ENCODE measurements at regions not wholly inside any gene's neighbourhood (a gene's known extent, or its start where the extent isn't known, plus 50 kb on each side); places are given as distances from the start of the nearest gene placed in this dataset.

DNA sequence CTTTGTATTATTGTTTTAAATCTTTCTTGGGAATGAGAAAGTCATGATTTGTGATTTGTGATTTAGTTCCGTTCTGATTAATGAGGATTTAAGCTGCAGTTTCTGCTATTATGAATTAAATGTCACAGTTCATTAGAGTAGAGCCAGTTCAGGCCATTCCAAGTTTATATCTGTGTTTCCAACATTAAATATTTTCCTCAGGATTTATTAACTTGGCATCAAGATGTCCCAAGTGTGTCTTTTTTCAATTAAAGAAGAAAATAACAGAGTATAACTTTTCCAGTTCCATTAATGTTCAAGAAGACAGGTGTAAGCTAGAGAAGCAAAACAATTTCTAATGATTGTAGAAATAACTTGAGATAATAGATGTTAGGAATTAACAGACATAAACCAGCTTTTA lies 1183.2 kb upstream of the CELF2 start:
- Histone ChIP-seq H3K9me3 (no peaks in the 10 kb centered on the region), H3K4me1 (no peaks in the 10 kb centered on the region), H3K36me3 (no peaks in the 10 kb centered on the region), H3K27me3 (no peaks in the 10 kb centered on the region), H3K4me3 (ENCODE audit: low read depth, low read length) (no peak overlapping the region)
- TF ChIP-seq, protein P1, sequence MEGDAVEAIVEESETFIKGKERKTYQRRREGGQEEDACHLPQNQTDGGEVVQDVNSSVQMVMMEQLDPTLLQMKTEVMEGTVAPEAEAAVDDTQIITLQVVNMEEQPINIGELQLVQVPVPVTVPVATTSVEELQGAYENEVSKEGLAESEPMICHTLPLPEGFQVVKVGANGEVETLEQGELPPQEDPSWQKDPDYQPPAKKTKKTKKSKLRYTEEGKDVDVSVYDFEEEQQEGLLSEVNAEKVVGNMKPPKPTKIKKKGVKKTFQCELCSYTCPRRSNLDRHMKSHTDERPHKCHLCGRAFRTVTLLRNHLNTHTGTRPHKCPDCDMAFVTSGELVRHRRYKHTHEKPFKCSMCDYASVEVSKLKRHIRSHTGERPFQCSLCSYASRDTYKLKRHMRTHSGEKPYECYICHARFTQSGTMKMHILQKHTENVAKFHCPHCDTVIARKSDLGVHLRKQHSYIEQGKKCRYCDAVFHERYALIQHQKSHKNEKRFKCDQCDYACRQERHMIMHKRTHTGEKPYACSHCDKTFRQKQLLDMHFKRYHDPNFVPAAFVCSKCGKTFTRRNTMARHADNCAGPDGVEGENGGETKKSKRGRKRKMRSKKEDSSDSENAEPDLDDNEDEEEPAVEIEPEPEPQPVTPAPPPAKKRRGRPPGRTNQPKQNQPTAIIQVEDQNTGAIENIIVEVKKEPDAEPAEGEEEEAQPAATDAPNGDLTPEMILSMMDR (IDR thresholded peaks at IDR 0.05; ENCODE audit: low read depth, low read length), result no peak
- no peak for DNase-seq

DNA sequence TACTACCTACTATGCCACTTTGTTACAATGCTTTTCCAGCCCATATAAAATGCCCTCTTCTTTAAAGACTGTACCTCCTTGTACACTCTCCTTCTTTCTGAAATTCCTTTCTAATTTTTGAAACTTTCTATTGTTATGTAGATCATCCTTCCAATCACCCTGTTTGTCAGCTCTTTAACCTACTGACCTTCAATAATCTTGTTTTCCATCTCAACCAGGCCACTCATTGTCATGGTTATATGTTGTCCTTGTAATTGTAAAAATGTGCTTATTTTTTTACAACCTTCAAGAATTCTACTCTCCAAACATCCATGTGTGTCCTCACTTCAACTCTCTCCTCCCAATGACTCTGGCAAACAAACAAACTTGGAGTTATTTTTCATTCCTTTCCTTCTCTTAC lies 1172.6 kb upstream of the CELF2 start:
- Histone ChIP-seq H3K36me3 (no peaks in the 10 kb centered on the region), H3K4me3 (ENCODE audit: low read depth, low read length) (no peak overlapping the region), H3K27me3 (no peaks in the 10 kb centered on the region), H3K4me1 (no peaks in the 10 kb centered on the region), H3K9me3 (no peaks in the 10 kb centered on the region)
- no peak for DNase-seq
- TF ChIP-seq, protein P1 (IDR thresholded peaks at IDR 0.05; ENCODE audit: low read depth, low read length), result no peak

DNA sequence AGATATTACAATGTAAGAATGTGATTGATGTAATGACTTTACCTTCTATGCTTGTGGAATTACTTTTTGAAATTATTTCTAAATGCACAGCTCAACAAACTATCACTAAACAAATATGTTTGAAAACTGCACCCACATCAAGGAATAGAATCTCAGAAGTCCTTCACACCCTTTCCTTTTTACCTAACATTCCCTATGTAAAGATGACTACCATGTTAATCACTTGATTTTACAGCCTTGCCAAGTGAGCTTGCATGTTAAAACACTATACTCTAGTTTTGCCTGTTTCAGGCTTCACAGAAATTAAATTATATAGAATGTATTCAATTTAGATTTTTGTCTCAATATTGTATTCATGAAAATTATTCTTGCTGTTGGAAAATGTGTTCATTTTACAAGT lies 1169.4 kb upstream of the CELF2 start:
- TF ChIP-seq, protein P1 (IDR thresholded peaks at IDR 0.05; ENCODE audit: low read depth, low read length), result no peak
- no peak for DNase-seq
- no peak overlapping the region for H3K4me3 ChIP-seq (ENCODE audit: low read depth, low read length)
- H3K9me3 ChIP-seq, result no peaks in the 10 kb centered on the region
- no peaks in the 10 kb centered on the region for H3K4me1 ChIP-seq
- no peaks in the 10 kb centered on the region for H3K27me3 ChIP-seq
- H3K36me3 ChIP-seq, result no peaks in the 10 kb centered on the region

DNA sequence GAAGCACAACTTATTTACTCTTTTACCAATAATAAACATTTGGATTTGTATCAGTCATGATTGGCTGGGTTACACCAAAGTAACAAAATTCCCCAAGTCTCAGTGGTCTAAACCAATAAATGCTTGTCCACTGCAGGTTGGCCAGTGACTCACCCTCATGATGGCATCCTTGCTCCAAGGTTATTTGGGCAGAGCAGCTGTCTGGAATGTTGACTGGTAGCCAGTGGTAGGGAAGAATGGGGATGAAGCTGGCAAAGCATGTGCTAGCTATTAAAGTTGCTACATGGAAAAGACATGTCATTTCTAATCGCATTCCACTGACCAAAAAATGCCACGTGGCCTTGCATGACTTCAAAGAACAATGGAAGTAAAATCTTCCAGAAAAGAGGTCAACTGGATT lies 1168.7 kb upstream of the CELF2 start:
- no peaks in the 10 kb centered on the region for H3K36me3 ChIP-seq
- H3K4me1 ChIP-seq, result no peaks in the 10 kb centered on the region
- H3K27me3 ChIP-seq, result no peaks in the 10 kb centered on the region
- no peak for DNase-seq
- H3K4me3 ChIP-seq (ENCODE audit: low read depth, low read length), result no peak overlapping the region
- TF ChIP-seq, protein P1 (IDR thresholded peaks at IDR 0.05; ENCODE audit: low read depth, low read length), result no peak
- no peaks in the 10 kb centered on the region for H3K9me3 ChIP-seq

DNA sequence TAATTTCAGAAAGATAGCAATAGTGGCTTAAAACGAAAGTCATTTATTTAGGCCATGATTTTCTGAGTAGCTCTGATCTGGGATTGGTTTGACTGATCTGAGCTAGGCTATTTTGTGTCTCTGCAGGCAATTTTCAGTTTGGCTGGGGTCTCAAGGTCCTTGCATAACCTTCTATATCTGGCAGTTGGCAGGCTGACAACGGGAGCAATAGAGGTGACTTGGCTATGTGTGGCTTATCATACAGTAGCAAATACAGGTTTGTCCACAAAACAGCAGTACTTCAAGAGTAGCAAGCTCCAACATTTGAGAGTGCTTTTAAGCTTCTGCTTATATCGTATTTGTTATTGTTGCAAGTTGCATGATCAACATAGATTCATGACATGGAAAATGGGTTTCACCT lies 1167.3 kb upstream of the CELF2 start:
- Histone ChIP-seq H3K4me1 (no peaks in the 10 kb centered on the region), H3K27me3 (no peaks in the 10 kb centered on the region), H3K4me3 (ENCODE audit: low read depth, low read length) (no peak overlapping the region), H3K9me3 (no peaks in the 10 kb centered on the region), H3K36me3 (no peaks in the 10 kb centered on the region)
- DNase-seq, result no peak
- TF ChIP-seq, protein P1 (IDR thresholded peaks at IDR 0.05; ENCODE audit: low read depth, low read length), result no peak

DNA sequence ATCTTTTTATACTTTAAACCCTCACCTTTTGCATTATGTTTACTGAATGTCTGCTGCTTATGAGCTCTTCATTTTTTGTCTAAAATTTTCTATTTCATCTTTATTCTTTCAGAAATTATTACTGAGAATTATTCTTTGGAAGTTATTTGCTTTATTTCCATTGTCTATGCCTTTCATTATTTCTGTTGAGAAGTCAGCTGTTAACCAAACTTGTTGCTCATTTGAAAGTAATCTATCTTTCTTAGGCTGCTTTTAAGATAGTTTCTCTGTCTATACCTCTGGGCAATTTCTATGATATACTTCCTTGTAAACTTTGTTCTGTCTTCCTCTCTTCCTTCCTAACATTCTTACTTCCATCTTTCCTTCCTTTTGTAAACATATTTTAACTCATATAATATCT lies 1165.9 kb upstream of the CELF2 start:
- TF ChIP-seq, protein P1 (IDR thresholded peaks at IDR 0.05; ENCODE audit: low read depth, low read length), result no peak
- H3K27me3 ChIP-seq, result no peaks in the 10 kb centered on the region
- DNase-seq, result no peak
- H3K36me3 ChIP-seq, result no peaks in the 10 kb centered on the region
- no peaks in the 10 kb centered on the region for H3K4me1 ChIP-seq
- no peaks in the 10 kb centered on the region for H3K9me3 ChIP-seq
- no peak overlapping the region for H3K4me3 ChIP-seq (ENCODE audit: low read depth, low read length)
